NOMO-1 treated with DMSO at 0.1 percent for 48 hours (cell line): ENCODE measurements at regions not wholly inside any gene's neighbourhood (a gene's known extent, or its start where the extent isn't known, plus 50 kb on each side); places are given as distances from the start of the nearest gene placed in this dataset.

ENCODE experiments used
- DNase-seq: peaks from one replicate; lab custom pipeline; 2025; ENCODE audit not compliant: unreplicated experiment; lab: John Stamatoyannopoulos, UW

GRCh38 chr10:84996580-84996979 lies 668.2 kb downstream of the CCSER2 start:
- no peak for DNase-seq

GRCh38 chr10:84997870-84998269 lies 669.5 kb downstream of the CCSER2 start:
- DNase-seq, result no peak

- DNase-seq, result no peak
Observed at GRCh38 chr10:84999929-85000328, 671.5 kb downstream of the CCSER2 start.

GRCh38 chr10:85003083-85003482 lies 674.7 kb downstream of the CCSER2 start:
- no peak for DNase-seq

- DNase-seq, result no peak
Observed at GRCh38 chr10:85008488-85009184, 680.2 kb downstream of the CCSER2 start.

- no peak for DNase-seq
Observed at GRCh38 chr10:85012305-85012704, 683.9 kb downstream of the CCSER2 start.

GRCh38 chr10:85026878-85027467 lies 698.6 kb downstream of the CCSER2 start:
- DNase-seq, result no peak

- no peak for DNase-seq
Observed at GRCh38 chr10:85032981-85033380, 704.6 kb downstream of the CCSER2 start.

GRCh38 chr10:85036661-85037060 lies 708.3 kb downstream of the CCSER2 start:
- no peak for DNase-seq

GRCh38 chr10:85039311-85039710 lies 710.9 kb downstream of the CCSER2 start:
- DNase-seq, result no peak

- DNase-seq, result no peak
Observed at GRCh38 chr10:85043207-85043606, 714.8 kb downstream of the CCSER2 start.

- DNase-seq, result no peak
Observed at GRCh38 chr10:85045046-85045445, 716.7 kb downstream of the CCSER2 start.

- DNase-seq, result no peak
Observed at GRCh38 chr10:85047170-85047834, 718.9 kb downstream of the CCSER2 start.

- no peak for DNase-seq
Observed at GRCh38 chr10:85047979-85048378, 719.6 kb downstream of the CCSER2 start.

GRCh38 chr10:85048644-85049043 lies 720.3 kb downstream of the CCSER2 start:
- DNase-seq, result no peak

GRCh38 chr10:85060944-85061343 lies 732.6 kb downstream of the CCSER2 start:
- no peak for DNase-seq

GRCh38 chr10:85061401-85061800 lies 733.0 kb downstream of the CCSER2 start:
- DNase-seq, result no peak

- no peak for DNase-seq
Observed at GRCh38 chr10:85067955-85068354, 739.6 kb downstream of the CCSER2 start.

GRCh38 chr10:85080934-85081333 lies 752.5 kb downstream of the CCSER2 start:
- DNase-seq, result no peak

- DNase-seq, result no peak
Observed at GRCh38 chr10:85098835-85099521, 770.6 kb downstream of the CCSER2 start.

GRCh38 chr10:85100495-85100894 lies 772.1 kb downstream of the CCSER2 start:
- DNase-seq, result no peak
